Fibroblast of pulmonary artery (primary cell): ENCODE measurements at regions not wholly inside any gene's neighbourhood (a gene's known extent, or its start where the extent isn't known, plus 50 kb on each side); places are given as distances from the start of the nearest gene placed in this dataset.

ENCODE experiments used
- DNase-seq: peaks from one replicate; pipeline ENCODE4 v3.0.0-alpha.2; 2010; ENCODE audit warnings: low read depth
- H3K4me3 ChIP-seq: replicated peaks from 2 replicates; pipeline ENCODE4 v1.5.1; 2011; ENCODE audit warnings: low read depth, mild to moderate bottlenecking, control low read depth, low read length, moderate library complexity
- TF ChIP-seq, protein P1 (sequence below): IDR thresholded peaks from 2 replicates; pipeline ENCODE4 v1.5.1; 2011; ENCODE audit warnings: mild to moderate bottlenecking, control low read depth, low read length, inconsistent platforms; ENCODE audit errors: missing control alignments

DNA sequence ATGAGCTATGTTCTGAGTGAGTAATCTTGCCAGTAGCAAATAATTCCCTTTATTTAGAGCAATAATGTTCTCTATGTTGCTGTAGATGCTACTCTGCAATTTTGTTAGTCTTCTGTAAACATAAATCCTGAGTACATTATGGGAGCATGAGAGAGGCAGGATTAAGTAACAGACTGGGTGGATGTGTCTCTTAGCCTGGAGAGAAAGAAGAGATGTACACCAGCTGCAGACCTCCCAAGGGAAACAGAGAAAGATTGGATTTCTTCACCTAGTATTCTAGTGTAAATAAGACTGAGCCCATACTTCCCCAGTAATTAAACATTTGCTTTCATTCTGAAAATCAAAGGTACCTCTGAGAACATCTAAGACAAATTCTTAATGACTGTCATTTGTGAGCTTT lies 564.0 kb downstream of the TRHDE start:
- no peak overlapping the region for H3K4me3 ChIP-seq
- DNase-seq: no peak
- TF ChIP-seq, protein P1, sequence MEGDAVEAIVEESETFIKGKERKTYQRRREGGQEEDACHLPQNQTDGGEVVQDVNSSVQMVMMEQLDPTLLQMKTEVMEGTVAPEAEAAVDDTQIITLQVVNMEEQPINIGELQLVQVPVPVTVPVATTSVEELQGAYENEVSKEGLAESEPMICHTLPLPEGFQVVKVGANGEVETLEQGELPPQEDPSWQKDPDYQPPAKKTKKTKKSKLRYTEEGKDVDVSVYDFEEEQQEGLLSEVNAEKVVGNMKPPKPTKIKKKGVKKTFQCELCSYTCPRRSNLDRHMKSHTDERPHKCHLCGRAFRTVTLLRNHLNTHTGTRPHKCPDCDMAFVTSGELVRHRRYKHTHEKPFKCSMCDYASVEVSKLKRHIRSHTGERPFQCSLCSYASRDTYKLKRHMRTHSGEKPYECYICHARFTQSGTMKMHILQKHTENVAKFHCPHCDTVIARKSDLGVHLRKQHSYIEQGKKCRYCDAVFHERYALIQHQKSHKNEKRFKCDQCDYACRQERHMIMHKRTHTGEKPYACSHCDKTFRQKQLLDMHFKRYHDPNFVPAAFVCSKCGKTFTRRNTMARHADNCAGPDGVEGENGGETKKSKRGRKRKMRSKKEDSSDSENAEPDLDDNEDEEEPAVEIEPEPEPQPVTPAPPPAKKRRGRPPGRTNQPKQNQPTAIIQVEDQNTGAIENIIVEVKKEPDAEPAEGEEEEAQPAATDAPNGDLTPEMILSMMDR: no peak

DNA sequence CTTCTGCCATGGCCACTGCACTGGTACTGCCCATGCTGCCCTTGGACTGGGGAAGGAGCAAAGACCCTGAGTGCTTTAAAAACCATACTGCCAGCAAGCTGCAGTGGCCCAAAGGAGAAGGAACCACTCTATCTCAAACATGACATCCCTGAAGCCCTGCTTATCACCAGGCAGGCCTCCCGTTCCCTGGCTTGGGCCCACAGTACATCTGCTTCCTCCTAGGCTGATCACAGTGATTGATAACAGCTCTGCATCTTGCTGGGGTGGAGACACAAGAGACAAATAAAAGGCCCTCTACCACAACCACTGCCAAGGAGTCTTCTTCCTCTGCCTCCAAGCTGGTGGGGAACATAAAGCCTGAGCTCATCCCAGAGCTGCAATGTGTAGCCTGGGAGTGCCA lies 567.5 kb downstream of the TRHDE start:
- TF ChIP-seq, protein P1: no peak
- no peak for DNase-seq
- H3K4me3 ChIP-seq: no peak overlapping the region

DNA sequence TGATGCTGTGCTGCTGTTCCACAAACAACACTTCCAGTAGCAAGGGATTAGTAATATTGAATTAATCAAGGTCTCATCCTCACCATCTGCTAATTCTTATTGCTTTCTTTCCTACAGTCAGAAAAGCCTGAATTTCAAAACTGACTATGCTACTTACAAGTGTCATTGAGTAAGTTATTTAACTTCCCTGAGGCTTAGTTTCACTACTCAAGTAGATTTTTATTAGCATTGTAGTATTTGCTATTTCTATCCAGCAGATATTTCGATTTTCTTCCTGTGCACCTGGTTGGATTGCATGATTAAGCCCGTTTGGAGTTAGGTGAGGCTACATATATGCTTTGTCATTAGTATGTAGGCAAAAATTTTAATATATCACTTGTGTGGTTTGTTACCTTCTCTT lies 591.5 kb downstream of the TRHDE start:
- no peak for DNase-seq
- H3K4me3 ChIP-seq: no peak overlapping the region
- TF ChIP-seq, protein P1: no peak

DNA sequence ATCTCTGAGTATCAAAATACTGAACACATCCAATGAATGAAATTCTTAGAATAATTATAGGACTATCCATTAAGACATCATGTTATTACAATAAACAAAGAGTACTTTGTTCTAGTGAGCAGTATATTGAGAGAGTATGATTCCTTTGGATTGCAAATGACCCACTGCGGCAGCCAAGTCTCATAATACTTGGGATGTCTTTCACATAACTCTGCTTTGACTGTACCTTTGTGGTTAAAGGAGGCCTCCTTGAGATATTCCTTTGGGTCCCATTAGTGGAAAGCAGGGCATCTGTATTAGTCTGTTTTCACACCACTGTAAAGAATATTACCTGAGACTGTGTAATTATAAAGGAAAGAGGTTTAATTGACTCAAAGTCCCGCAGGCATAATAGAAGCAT lies 593.8 kb downstream of the TRHDE start:
- no peak for DNase-seq
- H3K4me3 ChIP-seq: no peak overlapping the region
- TF ChIP-seq, protein P1: no peak

GRCh38 chr12:72869024-72869423 lies 596.9 kb downstream of the TRHDE start:
- H3K4me3 ChIP-seq: no peak overlapping the region
- TF ChIP-seq, protein P1: no peak
- no peak for DNase-seq

GRCh38 chr12:72872238-72872887 lies 600.2 kb downstream of the TRHDE start:
- H3K4me3 ChIP-seq: no peak overlapping the region
- TF ChIP-seq, protein P1: no peak
- DNase-seq: no peak

- no peak overlapping the region for H3K4me3 ChIP-seq
- TF ChIP-seq, protein P1: no peak
- DNase-seq: no peak
Measured at GRCh38 chr12:72872996-72873395, 600.8 kb downstream of the TRHDE start.
